Suprapubic skin (tissue), 4 donors: ENCODE measurements at regions not wholly inside any gene's neighbourhood (a gene's known extent, or its start where the extent isn't known, plus 50 kb on each side); places are given as distances from the start of the nearest gene placed in this dataset.
A peak's percentile ranks its signal among the peaks of the same experiment; 100 is the strongest.

Experiments
- DNase-seq, 2 donors: peaks; one replicate each; pipeline ENCODE4 v3.0.0-alpha.2; 2019; ENCODE audit warnings: low spot score in 2 of 2
- H3K27ac ChIP-seq: fragments of 200-600 bp; sonication (generic); one replicate; pipeline ENCODE4 v1.5.1; 2019
- H3K27me3 ChIP-seq: fragments of 200-600 bp; sonication (generic); one replicate; pipeline ENCODE4 v1.5.1; 2019
- H3K36me3 ChIP-seq: fragments of 200-600 bp; sonication (generic); one replicate; pipeline ENCODE4 v1.5.1; 2019
- H3K4me1 ChIP-seq: fragments of 200-600 bp; sonication (generic); one replicate; pipeline ENCODE4 v1.5.1; 2019
- H3K4me3 ChIP-seq: fragments of 200-600 bp; sonication (generic); one replicate; pipeline ENCODE4 v1.5.1; 2019; ENCODE audit warnings: mild to moderate bottlenecking
- H3K9me3 ChIP-seq: fragments of 200-600 bp; sonication (generic); one replicate; pipeline ENCODE4 v1.5.1; 2019
- CTCF ChIP-seq, 2 donors: fragments of 200-600 bp in 1 of 2; fragments of 450-650 bp in 1 of 2; sonication (generic) in 1 of 2; IDR thresholded peaks; one replicate each; pipeline ENCODE4 v1.5.1; 2016 to 2019; ENCODE audit warnings: antibody characterized with exemption in 2 of 2, mild to moderate bottlenecking in 1 of 2, moderate library complexity in 1 of 2
- EP300 ChIP-seq: sonication (generic); formaldehyde crosslinking; IDR thresholded peaks from one replicate; pipeline ENCODE4 v1.6.1; 2017; ENCODE audit warnings: antibody characterized with exemption
- POLR2A ChIP-seq, 2 donors: fragments of 450-650 bp; IDR thresholded peaks; one replicate each; pipeline ENCODE4 v1.6.1; 2017; ENCODE audit warnings: antibody characterized with exemption in 2 of 2, mild to moderate bottlenecking in 2 of 2, moderate library complexity in 2 of 2
- POLR2AphosphoS5 ChIP-seq, 3 donors: sonication (generic); formaldehyde crosslinking; IDR thresholded peaks; one replicate each; pipeline ENCODE4 v1.6.1; 2017; ENCODE audit warnings: antibody characterized with exemption in 3 of 3
- WGBS: methylation state at CpG from one replicate; pipeline ENCODE4 v1.1.5; 2018; 5-methylcytosine and 5-hydroxymethylcytosine counted together

GRCh38 chr3:194804796-194805195 is 119.1 kb downstream of the FAM43A start:
- H3K27ac ChIP-seq = no peak overlapping the region
- no peaks in the 10 kb centered on the region for H3K9me3 ChIP-seq
- 100% methylated on average over 2 of the region's 2 CpGs for WGBS
- DNase-seq = peak in 1 of 2 donors; percentile 55
- TF ChIP-seq CTCF (IDR thresholded peaks at IDR 0.05) = no peak
- TF ChIP-seq POLR2A (IDR thresholded peaks at IDR 0.05) = no peak
- TF ChIP-seq EP300 = no peak
- no peak for TF ChIP-seq POLR2AphosphoS5 (IDR thresholded peaks at IDR 0.05)
- no peaks in the 10 kb centered on the region for H3K4me1 ChIP-seq
- H3K4me3 ChIP-seq = no peak overlapping the region
- H3K27me3 ChIP-seq = peaks cover 7% of the 10 kb centered on the region
- H3K36me3 ChIP-seq = no peaks in the 10 kb centered on the region

GRCh38 chr3:194805546-194805945 is 119.9 kb downstream of the FAM43A start:
- H3K4me3 ChIP-seq = no peak overlapping the region
- H3K36me3 ChIP-seq = no peaks in the 10 kb centered on the region
- H3K4me1 ChIP-seq = no peaks in the 10 kb centered on the region
- H3K27ac ChIP-seq = no peak overlapping the region
- DNase-seq = peak in 1 of 2 donors; percentile 53
- no peaks in the 10 kb centered on the region for H3K9me3 ChIP-seq
- TF ChIP-seq EP300 = no peak
- no peak for TF ChIP-seq POLR2AphosphoS5 (IDR thresholded peaks at IDR 0.05)
- no peak for TF ChIP-seq CTCF (IDR thresholded peaks at IDR 0.05)
- TF ChIP-seq POLR2A (IDR thresholded peaks at IDR 0.05) = no peak
- 83% methylated on average over 4 of the region's 4 CpGs for WGBS
- H3K27me3 ChIP-seq = peaks cover 7% of the 10 kb centered on the region

- TF ChIP-seq POLR2A (IDR thresholded peaks at IDR 0.05) (no peak), EP300 (no peak), POLR2AphosphoS5 (IDR thresholded peaks at IDR 0.05) (no peak)
- DNase-seq = peak in 1 of 2 donors; percentile 62
- WGBS = 70% methylated on average over 10 of the region's 10 CpGs
- no peak overlapping the region for H3K4me3 ChIP-seq
- no peaks in the 10 kb centered on the region for H3K36me3 ChIP-seq
- H3K27ac ChIP-seq = no peak overlapping the region
- H3K27me3 ChIP-seq = peaks cover 2% of the 10 kb centered on the region
- no peaks in the 10 kb centered on the region for H3K9me3 ChIP-seq
- H3K4me1 ChIP-seq = no peaks in the 10 kb centered on the region
Measured at GRCh38 chr3:194806991-194807630, 121.4 kb downstream of the FAM43A start.

- no peak for TF ChIP-seq POLR2AphosphoS5 (IDR thresholded peaks at IDR 0.05)
- no peak for TF ChIP-seq EP300
- no peak for TF ChIP-seq POLR2A (IDR thresholded peaks at IDR 0.05)
- TF ChIP-seq CTCF (IDR thresholded peaks at IDR 0.05) = no peak
- Histone ChIP-seq H3K27ac (no peak overlapping the region), H3K4me1 (no peaks in the 10 kb centered on the region), H3K36me3 (no peaks in the 10 kb centered on the region), H3K9me3 (no peaks in the 10 kb centered on the region), H3K4me3 (no peak overlapping the region), H3K27me3 (no peaks in the 10 kb centered on the region)
- DNase-seq = no peak
- WGBS = 93% methylated on average over 3 of the region's 3 CpGs
Measured at GRCh38 chr3:194808640-194809097, 123.0 kb downstream of the FAM43A start.

GRCh38 chr3:194809382-194809781 is 123.7 kb downstream of the FAM43A start:
- 95% methylated on average over 6 of the region's 6 CpGs for WGBS

More at GRCh38 chr3:194809382-194809781, 123.7 kb downstream of the FAM43A start:
- no peak overlapping the region for H3K4me3 ChIP-seq
- no peaks in the 10 kb centered on the region for H3K4me1 ChIP-seq
- H3K27me3 ChIP-seq = no peaks in the 10 kb centered on the region
- H3K27ac ChIP-seq = no peak overlapping the region
- TF ChIP-seq CTCF (IDR thresholded peaks at IDR 0.05) (no peak), POLR2A (IDR thresholded peaks at IDR 0.05) (no peak), POLR2AphosphoS5 (IDR thresholded peaks at IDR 0.05) (no peak), EP300 (no peak)
- DNase-seq = peak in 1 of 2 donors; percentile 20
- no peaks in the 10 kb centered on the region for H3K9me3 ChIP-seq
- H3K36me3 ChIP-seq = no peaks in the 10 kb centered on the region
